Endodermal cell (in vitro differentiated cells): ENCODE measurements at regions not wholly inside any gene's neighbourhood (a gene's known extent, or its start where the extent isn't known, plus 50 kb on each side); places are given as distances from the start of the nearest gene placed in this dataset.
A peak's percentile ranks its signal among the peaks of the same experiment; 100 is the strongest.

Experiments
- DNase-seq: peaks from one replicate; pipeline ENCODE4 v3.0.0-alpha.2; 2017
- H3K27ac ChIP-seq: 2 replicates; pipeline ENCODE4 v1.5.1; 2013; ENCODE audit warnings: mild to moderate bottlenecking, low read depth, low read length, moderate library complexity
- H3K27me3 ChIP-seq: 2 replicates; pipeline ENCODE4 v1.6.1; 2013; ENCODE audit warnings: mild to moderate bottlenecking, low read length, moderate library complexity; ENCODE audit not compliant: insufficient read depth, control insufficient read depth, poor library complexity, severe bottlenecking
- H3K36me3 ChIP-seq: 2 replicates; pipeline ENCODE4 v1.7.0; 2013; ENCODE audit warnings: mild to moderate bottlenecking, low read length, moderate library complexity; ENCODE audit not compliant: control insufficient read depth, insufficient read depth
- H3K4me1 ChIP-seq: one replicate; pipeline ENCODE4 v1.7.0; 2013; ENCODE audit warnings: low read length; ENCODE audit not compliant: control insufficient read depth, insufficient read depth
- H3K4me3 ChIP-seq: 2 replicates; pipeline ENCODE4 v1.5.1; 2013; ENCODE audit warnings: mild to moderate bottlenecking, low read length, moderate library complexity
- H3K9ac ChIP-seq: 2 replicates; pipeline ENCODE4 v1.6.1; 2013; ENCODE audit warnings: mild to moderate bottlenecking, low read length, moderate library complexity; ENCODE audit not compliant: poor library complexity, severe bottlenecking; ENCODE audit errors: extremely low read depth
- H3K9me3 ChIP-seq: 2 replicates; pipeline ENCODE4 v1.6.1; 2013; ENCODE audit warnings: mild to moderate bottlenecking, low read length, moderate library complexity; ENCODE audit not compliant: control insufficient read depth
- H3K27ac Mint-ChIP-seq: 2 replicates; pipeline ENCODE4 v1.8.0; 2020; ENCODE audit warnings: mixed read lengths
- H3K27me3 Mint-ChIP-seq: 2 replicates; pipeline ENCODE4 v1.8.0; 2021; ENCODE audit warnings: mild to moderate bottlenecking, mixed read lengths; ENCODE audit not compliant: insufficient read depth
- H3K36me3 Mint-ChIP-seq: 2 replicates; pipeline ENCODE4 v1.8.0; 2020; ENCODE audit warnings: low read depth, mixed read lengths
- H3K4me1 Mint-ChIP-seq: 2 replicates; pipeline ENCODE4 v1.8.0; 2020; ENCODE audit warnings: mixed read lengths
- H3K4me3 Mint-ChIP-seq: 2 replicates; pipeline ENCODE4 v1.8.0; 2020; ENCODE audit warnings: mild to moderate bottlenecking, moderate library complexity, mixed read lengths
- H3K9me3 Mint-ChIP-seq: 2 replicates; pipeline ENCODE4 v1.8.0; 2020; ENCODE audit warnings: mild to moderate bottlenecking, mixed read lengths
- CTCF ChIP-seq: fragments of 200-600 bp; sonication (generic); conservative IDR thresholded peaks from 2 replicates; pipeline ENCODE4 v1.5.0; 2021; ENCODE audit warnings: antibody characterized with exemption, mild to moderate bottlenecking
- WGBS, 2 experiments: methylation state at CpG; one replicate each; pipeline versions ENCODE4 v1.1.5 to v1.1.7; 2013; ENCODE audit warnings: missing lambda C conversion rate in 2 of 2, mixed read lengths in 1 of 2; ENCODE audit not compliant: insufficient coverage in 1 of 2, insufficient read length in 1 of 2; 5-methylcytosine and 5-hydroxymethylcytosine counted together

DNA sequence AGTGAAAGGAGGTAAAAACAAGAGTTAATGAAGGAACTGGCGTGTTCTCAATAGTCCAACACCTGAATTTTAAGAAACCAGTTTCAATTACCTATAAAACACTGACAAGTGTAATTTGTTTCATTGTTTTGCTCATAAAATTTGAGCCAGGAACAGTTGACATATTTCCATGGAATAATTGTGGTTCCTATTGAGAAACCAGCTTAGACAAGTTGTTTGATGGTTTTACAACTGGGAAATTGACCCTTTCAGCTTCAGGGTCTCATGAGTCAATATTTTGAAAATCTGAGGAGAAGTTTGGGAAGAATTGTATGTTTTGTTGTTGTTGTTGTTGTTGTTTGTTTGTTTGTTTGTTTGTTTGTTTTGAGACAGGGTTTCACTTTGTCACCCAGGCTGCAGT lies 69.1 kb upstream of the GADD45A start:
- no peak overlapping the region for H3K9ac ChIP-seq
- no peak overlapping the region for H3K27ac ChIP-seq
- Mint-ChIP-seq H3K27ac (no peak overlapping the region), H3K36me3 (no peaks in the 10 kb centered on the region), H3K9me3 (no peaks in the 10 kb centered on the region), H3K4me3 (no peak overlapping the region), H3K27me3 (no peaks in the 10 kb centered on the region), H3K4me1 (peaks cover 2% of the 10 kb centered on the region)
- H3K4me3 ChIP-seq = no peak overlapping the region
- TF ChIP-seq CTCF = no peak
- 100% methylated on average over 1 of the region's 1 CpG; no CpG with 5 or more reads in 1 of the 2 experiments for WGBS, 2 experiments
- H3K9me3 ChIP-seq = no peaks in the 10 kb centered on the region
- no peaks in the 10 kb centered on the region for H3K4me1 ChIP-seq
- H3K36me3 ChIP-seq = no peaks in the 10 kb centered on the region
- no peaks in the 10 kb centered on the region for H3K27me3 ChIP-seq
- no peak for DNase-seq

GRCh38 chr1:67616394-67616985 lies 68.5 kb upstream of the GADD45A start:
- Mint-ChIP-seq H3K36me3 (no peaks in the 10 kb centered on the region), H3K27me3 (no peaks in the 10 kb centered on the region), H3K27ac (no peak overlapping the region), H3K9me3 (no peaks in the 10 kb centered on the region), H3K4me3 (no peak overlapping the region), H3K4me1 (peaks cover 2% of the 10 kb centered on the region)
- Histone ChIP-seq H3K27me3 (no peaks in the 10 kb centered on the region), H3K9me3 (no peaks in the 10 kb centered on the region), H3K4me3 (no peak overlapping the region), H3K4me1 (no peaks in the 10 kb centered on the region), H3K9ac (no peak overlapping the region), H3K27ac (no peak overlapping the region), H3K36me3 (no peaks in the 10 kb centered on the region)
- TF ChIP-seq CTCF = no peak
- WGBS, 2 experiments = 93% methylated on average over 2 of the region's 2 CpGs
- peak; percentile 9 for DNase-seq

GRCh38 chr1:67618285-67619018 lies 66.5 kb upstream of the GADD45A start:
- H3K9me3 ChIP-seq = no peaks in the 10 kb centered on the region
- Mint-ChIP-seq H3K4me1 (peaks cover 2% of the 10 kb centered on the region), H3K4me3 (no peak overlapping the region), H3K9me3 (no peaks in the 10 kb centered on the region), H3K36me3 (no peaks in the 10 kb centered on the region), H3K27me3 (no peaks in the 10 kb centered on the region), H3K27ac (no peak overlapping the region)
- WGBS, 2 experiments = 92 to 95% methylated on average over 7 to 14 of the region's 14 CpGs
- no peaks in the 10 kb centered on the region for H3K4me1 ChIP-seq
- H3K36me3 ChIP-seq = no peaks in the 10 kb centered on the region
- no peak overlapping the region for H3K9ac ChIP-seq
- no peak for DNase-seq
- no peak overlapping the region for H3K4me3 ChIP-seq
- TF ChIP-seq CTCF = no peak
- H3K27ac ChIP-seq = no peak overlapping the region
- H3K27me3 ChIP-seq = no peaks in the 10 kb centered on the region
